PC-9 (cell line): ENCODE measurements at regions not wholly inside any gene's neighbourhood (a gene's known extent, or its start where the extent isn't known, plus 50 kb on each side); places are given as distances from the start of the nearest gene placed in this dataset.

Experiments
- BruUV-seq: library from RNA; stranded (reverse); fragments of 400-500 nt; replicated peaks from 2 replicates; lab custom pipeline; 2021; lab: Mats Ljungman, UMichigan
- CTCF ChIA-PET: fragments of 300-600 bp; sonication (Branson Sonifier 250); formaldehyde crosslinking; loops from one replicate; lab custom pipeline; 2022; ENCODE audit warnings: antibody characterized with exemption; lab: Charles Lee
- POLR2A ChIA-PET: fragments of 300-600 bp; sonication (Branson Sonifier 250); formaldehyde crosslinking; loops from one replicate; lab custom pipeline; 2022; ENCODE audit warnings: antibody characterized with exemption; ENCODE audit not compliant: unreplicated experiment; lab: Charles Lee
- DNase-seq, 2 experiments: peaks; one replicate each; pipeline versions ENCODE4 v3.0.0 to v3.0.0-alpha.2; 2015 to 2022; ENCODE audit warnings: mixed read lengths in 1 of 2
- H2AFZ ChIP-seq: fragments of 200-600 bp; sonication (generic); 2 replicates; pipeline ENCODE4 v1.8.1; 2017; ENCODE audit warnings: antibody characterized with exemption
- H3F3A ChIP-seq: fragments of 200-600 bp; sonication (generic); 2 replicates; pipeline ENCODE4 v1.8.1; 2017; ENCODE audit warnings: antibody characterized with exemption, mild to moderate bottlenecking, low read depth; ENCODE audit not compliant: insufficient read depth
- H3K27ac ChIP-seq: fragments of 200-600 bp; sonication (generic); 2 replicates; pipeline ENCODE4 v1.6.1; 2016; ENCODE audit warnings: mixed run types
- H3K27me3 ChIP-seq: fragments of 200-600 bp; sonication (generic); 2 replicates; pipeline ENCODE4 v1.6.1; 2016; ENCODE audit warnings: low read depth, mixed run types; ENCODE audit not compliant: insufficient read depth
- H3K36me3 ChIP-seq: fragments of 200-600 bp; sonication (generic); 2 replicates; pipeline ENCODE4 v1.6.1; 2016; ENCODE audit warnings: low read depth, mixed run types
- H3K4me1 ChIP-seq: fragments of 200-600 bp; sonication (generic); replicated peaks from 2 replicates; pipeline ENCODE4 v1.6.1; 2016; ENCODE audit warnings: mixed run types; ENCODE audit not compliant: insufficient read depth
- H3K4me2 ChIP-seq: fragments of 200-600 bp; sonication (generic); 2 replicates; pipeline ENCODE4 v1.6.1; 2017; ENCODE audit warnings: mixed run types
- H3K4me3 ChIP-seq: fragments of 200-600 bp; sonication (generic); 2 replicates; pipeline ENCODE4 v1.6.1; 2016; ENCODE audit warnings: mixed run types
- H3K79me2 ChIP-seq: fragments of 200-600 bp; sonication (generic); 2 replicates; pipeline ENCODE4 v1.6.1; 2017; ENCODE audit warnings: low read depth, mixed run types
- H3K9me2 ChIP-seq: fragments of 200-600 bp; sonication (generic); 2 replicates; pipeline ENCODE4 v1.8.1; 2017; ENCODE audit warnings: mild to moderate bottlenecking; ENCODE audit not compliant: insufficient read depth
- H3K9me3 ChIP-seq: fragments of 200-600 bp; sonication (generic); 2 replicates; pipeline ENCODE4 v1.8.1; 2016; ENCODE audit warnings: low read depth; ENCODE audit not compliant: insufficient read depth
- H4K20me1 ChIP-seq: fragments of 200-600 bp; sonication (generic); 2 replicates; pipeline ENCODE4 v1.8.1; 2017; ENCODE audit not compliant: insufficient read depth
- CTCF ChIP-seq: fragments of 200-600 bp; sonication (generic); conservative IDR thresholded peaks from 2 replicates; pipeline ENCODE4 v1.6.1; 2017; ENCODE audit warnings: mixed run types, antibody characterized with exemption, mild to moderate bottlenecking, moderate library complexity
- EZH2 ChIP-seq: fragments of 200-600 bp; sonication (generic); IDR thresholded peaks from 2 replicates; pipeline ENCODE4 v1.8.0; 2017; ENCODE audit warnings: antibody characterized with exemption, low read depth
- intact Hi-C: fragments of 100-400 bp; cut with micrococcal nuclease; formaldehyde crosslinking; loops from one replicate; pipeline ENCODE4 v1.10.0; 2022; ENCODE audit not compliant: unreplicated experiment

GRCh38 chr5:79893485-79893884, 97.6 kb downstream of the MTX3 start:
- no peaks in the 10 kb centered on the region for H4K20me1 ChIP-seq
- H3K4me2 ChIP-seq, result no peak overlapping the region
- CTCF ChIA-PET, result no interaction called here
- H2AFZ ChIP-seq, result no peak overlapping the region
- POLR2A ChIA-PET, result no interaction called here
- BruUV-seq, result no TSS peak
- H3K9me2 ChIP-seq, result no peaks in the 10 kb centered on the region
- DNase-seq, result no peak
- no peaks in the 10 kb centered on the region for H3K79me2 ChIP-seq
- H3K36me3 ChIP-seq, result no peaks in the 10 kb centered on the region
- H3K27me3 ChIP-seq, result 0 out of 2 replicates have a peak, but pooled peaks cover 7% of the 10 kb centered on the region
- intact Hi-C loops, result no loop called here
- H3K27ac ChIP-seq, result no peak overlapping the region
- no peaks in the 10 kb centered on the region for H3K9me3 ChIP-seq
- TF ChIP-seq CTCF, result no peak
- no peak for TF ChIP-seq EZH2
- H3K4me3 ChIP-seq, result no peak overlapping the region
- H3F3A ChIP-seq, result no peaks in the 10 kb centered on the region
- no peaks in the 10 kb centered on the region for H3K4me1 ChIP-seq

GRCh38 chr5:79890930-79891249, 100.2 kb downstream of the MTX3 start:
- BruUV-seq, result no TSS peak
- no peaks in the 10 kb centered on the region for H3K4me1 ChIP-seq
- CTCF ChIA-PET, result no interaction called here

GRCh38 chr5:79890119-79890929, 100.7 kb downstream of the MTX3 start:
- Histone ChIP-seq H3K9me3 (0 out of 2 replicates have a peak, but pooled peaks cover 6% of the 10 kb centered on the region), H3K36me3 (no peaks in the 10 kb centered on the region), H3K9me2 (no peaks in the 10 kb centered on the region), H3K4me2 (no peak overlapping the region), H2AFZ (no peak overlapping the region), H3K27ac (no peak overlapping the region), H3K27me3 (0 out of 2 replicates have a peak, but pooled peaks cover 7% of the 10 kb centered on the region), H3K4me1 (no peaks in the 10 kb centered on the region), H4K20me1 (no peaks in the 10 kb centered on the region), H3F3A (no peaks in the 10 kb centered on the region), H3K79me2 (no peaks in the 10 kb centered on the region), H3K4me3 (no peak overlapping the region)
- intact Hi-C loops, result no loop called here
- POLR2A ChIA-PET, result no interaction called here
- no peak for DNase-seq
- CTCF ChIA-PET, result no interaction called here
- no TSS peak for BruUV-seq
- no peak for TF ChIP-seq CTCF
- TF ChIP-seq EZH2, result no peak

More at GRCh38 chr5:79890930-79891249, 100.2 kb downstream of the MTX3 start:
- Histone ChIP-seq H3K36me3 (no peaks in the 10 kb centered on the region), H3K9me3 (0 out of 2 replicates have a peak, but pooled peaks cover 6% of the 10 kb centered on the region), H2AFZ (no peak overlapping the region), H3K27ac (no peak overlapping the region), H3K4me3 (no peak overlapping the region), H3F3A (no peaks in the 10 kb centered on the region), H3K79me2 (no peaks in the 10 kb centered on the region), H3K27me3 (0 out of 2 replicates have a peak, but pooled peaks cover 7% of the 10 kb centered on the region), H3K4me2 (no peak overlapping the region), H3K9me2 (no peaks in the 10 kb centered on the region), H4K20me1 (no peaks in the 10 kb centered on the region)
- TF ChIP-seq CTCF (no peak), EZH2 (no peak)
- intact Hi-C loops, result no loop called here
- DNase-seq, result no peak
- POLR2A ChIA-PET, result no interaction called here
